GM18498 (cell line): ENCODE measurements at regions not wholly inside any gene's neighbourhood (a gene's known extent, or its start where the extent isn't known, plus 50 kb on each side); places are given as distances from the start of the nearest gene placed in this dataset.
"Not testable (repeated sequence)": the region's sequence is repeated elsewhere in the genome, so short reads cannot be mapped to it uniquely, and the experiment has no call there.

ENCODE experiments used
- ATAC-seq: cut with Tn5 transposase; IDR thresholded peaks from one replicate; pipeline ENCODE4 v1.9.1; 2021; ENCODE audit warnings: mild to moderate bottlenecking, moderate library complexity; ENCODE audit not compliant: unreplicated experiment

DNA sequence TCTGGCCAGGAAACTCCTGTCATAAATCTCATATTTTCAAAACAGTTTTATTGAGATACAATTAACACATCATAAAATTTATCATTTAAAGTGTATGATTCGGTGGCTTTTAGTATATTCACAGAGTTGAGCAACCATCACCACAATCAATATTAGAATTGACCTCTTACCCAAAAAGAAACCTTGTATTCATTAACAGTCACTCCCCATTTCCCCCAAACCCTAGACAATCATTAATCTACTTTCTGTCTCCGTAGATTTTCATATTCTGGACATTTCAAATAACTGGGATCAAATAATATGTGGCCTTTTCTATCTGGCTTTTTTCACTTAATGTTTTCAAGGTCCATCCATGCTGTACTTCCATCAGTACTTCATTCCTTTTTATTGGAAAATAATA lies 145.7 kb upstream of the RORA start:
- no peak for ATAC-seq

DNA sequence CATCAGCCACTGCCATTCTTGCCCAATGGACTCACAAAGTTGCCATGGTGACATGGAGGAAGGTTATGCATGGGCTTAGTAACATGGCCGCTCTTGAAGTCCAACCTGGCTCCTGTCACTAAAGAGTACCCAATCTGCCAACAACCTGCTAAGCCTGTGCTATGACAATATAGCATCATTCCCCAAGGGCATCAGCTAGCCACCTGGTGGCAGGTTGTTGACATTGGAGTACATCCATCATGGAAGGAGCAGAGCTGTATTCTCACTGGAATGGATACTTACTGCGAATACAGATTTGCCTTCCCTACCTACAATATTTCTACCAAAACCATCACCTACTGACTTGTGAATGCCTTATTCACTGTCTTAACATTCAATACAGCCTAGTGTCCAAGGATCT lies 138.9 kb upstream of the RORA start:
- no peak for ATAC-seq

DNA sequence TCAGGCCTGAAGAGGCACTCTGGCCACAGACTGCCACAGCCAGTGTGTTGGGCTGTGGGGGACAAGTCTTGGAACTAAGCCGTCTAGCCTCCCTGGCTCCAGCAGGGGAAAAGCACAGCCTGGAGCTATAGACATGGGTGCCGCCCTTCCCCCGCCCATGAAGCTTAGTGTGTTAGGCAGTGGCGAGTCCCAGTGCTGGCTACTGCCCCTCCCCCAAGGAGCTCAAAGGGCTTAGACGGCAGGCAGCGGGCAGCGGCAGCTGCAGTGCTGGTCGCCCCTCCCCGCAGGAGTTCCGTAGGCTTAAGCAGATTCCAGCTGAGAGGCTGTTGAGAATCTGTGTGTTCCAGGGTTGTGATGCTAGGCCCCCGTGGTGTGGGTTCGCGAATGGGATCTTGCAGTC lies 135.8 kb upstream of the RORA start:
- no peak for ATAC-seq

DNA sequence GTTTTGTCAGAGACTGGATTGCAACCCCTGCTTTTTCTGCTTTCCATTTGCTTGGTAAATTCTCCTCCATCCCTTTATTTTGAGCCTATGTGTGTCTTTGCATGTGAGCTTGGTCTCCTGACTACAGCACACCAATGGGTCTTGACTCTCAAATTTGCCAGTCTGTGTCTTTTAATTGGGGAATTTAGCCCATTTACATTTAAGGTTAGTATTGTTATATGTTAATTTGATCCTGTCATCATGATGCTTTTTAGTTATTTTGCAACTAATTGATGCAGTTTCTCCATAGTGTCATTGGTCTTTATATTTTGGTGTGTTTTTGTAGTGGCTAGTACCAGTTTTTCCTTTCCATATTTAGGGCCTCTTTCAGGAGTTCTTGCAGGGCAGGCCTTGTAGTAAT lies 133.8 kb upstream of the RORA start:
- ATAC-seq = not testable (repeated sequence)

DNA sequence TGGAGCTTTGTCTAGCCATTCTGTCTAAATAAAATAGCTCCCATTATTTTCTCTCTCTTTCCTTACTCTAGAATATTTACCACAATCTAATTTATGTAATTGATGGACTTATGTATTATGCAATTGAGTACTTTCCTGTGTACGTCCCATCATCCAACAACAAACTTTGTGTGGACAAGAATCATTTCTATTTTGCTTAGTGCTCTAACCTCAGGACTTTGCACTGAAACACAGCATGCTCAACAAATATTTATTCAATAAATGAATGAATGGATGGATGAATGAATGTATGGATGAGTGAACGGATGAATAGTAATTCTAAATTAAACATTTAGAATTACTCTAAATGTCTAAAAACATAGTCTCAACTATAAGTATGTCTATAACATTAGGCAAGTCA lies 115.2 kb upstream of the RORA start:
- ATAC-seq = no peak

DNA sequence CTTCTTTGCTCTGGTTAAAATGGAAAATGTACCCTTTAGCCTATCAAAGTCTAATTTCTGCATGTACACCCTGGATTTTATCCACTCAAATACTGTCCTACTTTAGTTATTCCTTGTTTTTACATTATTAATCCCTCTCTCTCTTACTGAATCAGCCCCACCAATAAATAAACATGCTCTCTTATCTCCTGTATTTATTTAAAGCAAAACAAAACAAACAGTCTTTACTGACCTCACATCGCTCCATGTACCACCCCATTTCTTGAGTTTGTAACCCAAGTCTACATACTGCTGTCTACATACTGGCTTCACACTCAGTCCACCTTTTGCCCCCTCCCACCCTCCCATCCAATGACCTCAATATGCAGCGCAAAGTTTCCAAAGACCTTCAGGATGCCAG lies 113.3 kb upstream of the RORA start:
- no peak for ATAC-seq

DNA sequence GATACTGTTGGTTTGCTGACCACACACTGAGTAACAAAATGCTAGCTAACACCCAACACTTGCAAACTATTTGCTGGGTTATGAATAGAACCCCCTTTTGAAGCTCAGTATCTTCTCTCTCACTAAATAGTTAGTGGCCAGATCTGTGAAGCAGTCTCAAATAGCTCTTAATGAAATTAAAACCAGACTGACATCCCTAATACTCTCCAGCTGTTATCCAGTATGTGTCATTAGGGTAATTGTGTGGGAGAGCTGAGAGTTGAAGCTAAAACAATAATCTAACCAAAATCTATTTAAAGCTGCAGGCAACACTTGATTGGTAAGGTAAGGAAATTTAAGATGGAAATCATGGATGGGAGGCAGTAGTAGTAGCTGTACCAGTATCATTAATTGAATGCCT lies 110.4 kb upstream of the RORA start:
- ATAC-seq = no peak

DNA sequence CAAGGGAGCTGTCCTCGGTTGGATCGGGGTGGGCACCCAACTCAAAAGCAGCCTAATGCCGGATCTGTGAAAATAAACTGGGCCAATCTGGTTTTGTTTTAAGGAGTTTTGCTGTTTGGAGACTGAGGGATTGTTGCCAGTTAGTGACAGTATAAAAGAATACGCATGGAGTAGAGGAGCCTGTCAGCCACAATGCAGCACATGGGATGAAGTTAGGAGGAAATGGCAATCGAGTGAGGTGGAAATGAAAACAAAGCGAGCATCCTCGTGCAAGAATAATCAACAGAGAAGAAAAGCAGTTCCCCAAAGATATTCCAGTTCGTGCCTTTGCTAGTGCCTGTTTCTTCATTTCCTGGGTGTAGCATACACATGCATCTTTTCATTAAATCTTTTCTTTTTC lies 108.4 kb upstream of the RORA start:
- no peak for ATAC-seq

DNA sequence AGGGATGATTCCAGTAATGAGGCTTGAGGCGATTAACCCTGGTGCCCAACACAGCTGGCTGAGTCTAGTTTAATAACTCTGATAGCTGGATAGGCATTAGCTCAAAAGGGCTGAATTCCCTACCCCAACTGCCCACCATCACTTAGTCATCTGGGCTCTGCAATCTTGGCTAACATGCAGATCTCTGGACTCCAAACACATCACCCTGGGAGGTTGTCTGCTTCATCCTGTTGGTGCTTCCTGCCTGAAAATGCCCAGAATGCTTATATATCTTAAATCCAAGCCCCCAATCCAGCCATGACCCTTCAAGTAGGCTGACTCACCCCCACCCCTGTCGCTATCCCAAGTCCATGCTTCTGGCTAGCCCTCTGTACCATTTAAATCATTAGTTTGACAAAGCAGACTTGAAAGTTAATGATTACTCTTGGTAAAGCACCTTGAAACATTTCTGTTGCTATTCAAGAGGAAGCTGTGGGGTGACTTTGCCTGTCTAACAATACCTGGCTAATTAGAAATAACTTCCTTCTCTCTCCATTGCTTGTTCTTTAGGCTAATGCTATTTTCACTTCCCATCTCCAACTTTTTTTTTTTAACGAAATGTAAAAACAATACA lies 107.0 kb upstream of the RORA start:
- ATAC-seq = no peak

DNA sequence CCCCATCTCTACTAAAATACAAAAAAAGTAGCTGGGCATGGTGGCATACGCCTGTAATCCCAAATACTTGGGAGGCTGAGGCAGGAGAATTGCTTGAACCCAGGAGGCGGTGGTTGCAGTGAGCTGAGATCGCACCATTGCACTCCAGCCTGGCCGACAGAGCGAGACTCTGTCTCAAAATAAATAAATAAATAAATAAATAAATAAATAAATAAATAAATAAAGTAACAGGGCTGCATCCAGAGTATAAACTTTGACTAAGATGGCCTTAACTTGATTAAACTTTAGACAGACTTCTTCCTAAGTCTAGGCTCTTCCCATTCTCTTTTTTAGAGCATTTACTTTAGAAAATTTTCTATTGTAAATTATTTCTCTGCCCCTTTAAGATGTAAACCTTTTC lies 105.6 kb upstream of the RORA start:
- not testable (repeated sequence) for ATAC-seq

DNA sequence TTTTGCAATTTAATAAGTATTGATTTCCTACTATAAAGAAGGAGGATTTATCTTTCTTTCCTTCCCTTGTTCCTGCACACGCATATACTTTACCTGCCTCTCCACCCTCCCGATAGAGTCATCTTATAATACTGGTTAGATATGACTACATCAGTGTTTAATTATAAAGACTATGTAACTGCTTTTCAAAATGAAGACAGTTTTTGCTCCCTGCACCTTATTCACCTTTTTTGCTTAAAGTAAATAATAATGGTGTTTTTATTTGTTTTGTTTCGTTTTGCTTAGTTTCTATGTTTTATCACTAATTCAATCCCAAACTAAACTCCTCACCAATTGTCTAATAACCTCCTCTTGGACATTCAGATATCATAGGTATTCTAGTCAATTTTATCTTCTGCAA lies 101.9 kb upstream of the RORA start:
- no peak for ATAC-seq

DNA sequence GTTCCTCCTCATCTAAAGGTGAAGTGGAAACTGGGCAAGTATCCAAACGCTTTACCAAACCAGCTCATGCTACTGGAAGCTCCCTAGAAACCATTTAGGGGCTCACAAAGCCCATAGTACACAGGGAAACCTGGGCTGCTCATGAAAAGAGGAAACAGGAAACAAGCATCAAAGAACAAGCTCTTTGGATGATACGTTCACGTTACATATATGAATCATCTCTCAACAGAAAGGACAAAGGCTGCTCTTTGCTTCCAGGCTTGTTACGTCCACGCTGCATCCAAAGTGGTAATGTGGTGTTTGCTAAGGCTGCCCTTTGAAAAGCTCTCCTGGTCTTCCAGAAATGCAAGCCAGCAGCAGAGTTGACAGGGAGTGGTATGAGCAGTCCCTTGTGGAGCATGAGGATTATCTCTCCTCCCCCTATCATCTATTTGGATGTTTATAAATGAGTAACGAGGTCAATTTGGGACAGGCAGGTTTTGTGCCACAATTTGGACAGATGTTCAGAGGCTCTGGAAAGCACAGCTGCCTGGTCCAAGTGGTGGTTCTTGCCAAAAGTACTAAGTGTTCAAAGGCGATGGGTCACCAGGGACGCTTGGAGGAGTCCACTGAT lies 98.0 kb upstream of the RORA start:
- no peak for ATAC-seq

DNA sequence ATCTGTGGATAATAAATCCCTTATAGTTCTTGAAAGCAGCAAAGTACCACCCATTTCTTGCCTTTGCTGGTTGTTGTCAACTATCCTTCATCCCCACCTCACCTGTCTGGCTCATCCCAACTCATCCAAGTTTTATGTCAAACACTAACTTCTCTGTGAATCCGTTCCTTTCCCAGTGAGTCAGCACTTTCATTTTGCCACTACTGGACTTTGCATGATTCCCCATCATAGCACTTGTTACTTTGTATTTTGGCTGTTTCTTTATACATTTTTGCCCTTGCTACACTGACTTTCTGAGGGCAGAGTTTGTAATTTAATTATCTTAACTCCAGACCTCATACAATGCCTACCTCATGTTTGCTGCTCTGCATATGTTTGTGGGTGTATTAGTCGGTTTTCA lies 90.8 kb upstream of the RORA start:
- ATAC-seq = no peak

DNA sequence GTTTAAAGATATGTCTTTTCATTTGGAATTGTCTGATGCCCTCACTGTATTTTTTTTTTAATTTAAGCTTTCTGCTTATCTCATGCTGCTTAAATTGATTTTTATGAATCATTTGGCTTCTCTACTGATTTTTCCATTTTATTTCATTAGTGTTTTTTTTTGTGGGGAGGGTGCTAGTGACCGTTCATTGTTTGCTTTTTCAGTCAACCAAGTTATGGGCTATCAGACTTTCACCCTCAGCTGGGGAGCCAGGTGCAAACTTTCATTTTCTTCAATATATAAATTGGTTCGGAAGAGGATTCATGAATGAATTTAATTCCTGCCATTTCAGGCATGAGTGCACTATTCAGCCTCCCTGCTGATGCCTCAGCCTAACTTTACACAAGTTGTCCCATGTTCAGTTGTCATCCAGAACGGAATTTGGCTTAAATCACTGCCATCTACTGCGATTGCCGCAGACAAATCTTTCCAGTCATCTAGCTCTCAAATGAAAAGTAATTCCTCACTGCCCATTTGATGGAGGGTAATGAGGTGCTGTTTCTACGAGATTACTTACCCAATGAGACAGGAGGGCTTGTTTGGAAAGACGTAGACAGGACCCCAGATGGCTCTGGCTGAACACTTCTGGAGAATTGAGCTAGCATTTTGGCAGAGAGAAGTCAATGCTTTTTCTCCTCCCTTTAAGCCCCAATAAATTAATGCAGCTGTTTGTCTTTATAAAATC lies 89.9 kb upstream of the RORA start:
- ATAC-seq = no peak

DNA sequence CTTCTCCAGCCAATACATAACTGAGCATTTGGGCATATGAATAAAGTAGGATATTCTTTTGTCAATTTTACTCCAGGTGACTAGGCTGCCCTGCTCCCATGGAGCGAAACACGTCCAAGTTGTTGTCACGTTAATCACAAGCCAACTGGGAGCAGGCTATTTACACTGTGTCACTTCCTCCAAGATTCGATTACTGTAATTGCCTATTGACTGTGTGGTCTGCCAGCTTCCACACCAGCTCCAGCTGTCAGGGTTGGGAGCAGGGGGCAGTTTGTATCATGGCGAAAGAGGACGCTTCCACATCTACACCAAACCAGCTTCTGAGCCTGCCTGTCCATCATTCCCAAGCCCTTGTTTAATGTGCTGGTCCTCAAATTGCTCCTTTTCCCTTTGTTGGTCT lies 89.2 kb upstream of the RORA start:
- no peak for ATAC-seq

DNA sequence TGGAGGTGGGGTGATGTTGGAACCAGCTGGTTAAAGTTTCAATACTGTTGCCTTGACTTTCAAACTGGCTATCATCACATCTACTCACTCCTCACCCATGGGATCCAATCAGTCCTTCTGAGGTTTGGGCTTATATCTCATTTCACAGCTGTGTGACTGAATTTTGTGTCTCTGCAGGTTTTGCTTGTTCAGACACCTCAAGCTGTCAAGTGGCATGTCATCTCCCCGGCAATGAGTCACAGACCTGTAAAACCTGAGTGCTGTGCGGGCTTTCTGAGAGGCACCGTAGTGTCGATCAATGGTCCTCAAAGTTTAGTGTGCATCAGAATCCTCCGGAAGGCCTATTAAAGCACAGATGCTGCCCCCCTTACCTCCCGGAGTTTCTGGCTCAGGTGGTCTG lies 86.4 kb upstream of the RORA start:
- ATAC-seq = no peak

DNA sequence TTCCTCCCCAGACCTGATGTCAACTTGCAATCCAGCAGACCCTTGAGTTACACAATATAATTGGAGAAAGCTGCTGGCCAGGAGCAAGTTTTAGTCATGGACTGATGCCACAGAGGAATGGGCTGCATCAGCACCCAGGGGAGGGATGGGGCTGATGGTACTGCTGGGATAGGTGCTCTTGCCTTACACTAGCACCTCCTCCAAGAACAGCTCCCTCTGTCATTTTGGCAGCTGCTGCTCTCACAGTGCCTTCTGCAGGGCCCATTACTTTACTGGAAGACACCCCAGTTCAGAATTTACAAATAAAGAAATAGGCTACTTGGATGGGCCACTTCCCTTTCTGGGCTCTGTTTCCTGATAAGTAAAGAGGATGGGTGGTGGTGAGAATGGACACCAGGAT lies 85.3 kb upstream of the RORA start:
- no peak for ATAC-seq

DNA sequence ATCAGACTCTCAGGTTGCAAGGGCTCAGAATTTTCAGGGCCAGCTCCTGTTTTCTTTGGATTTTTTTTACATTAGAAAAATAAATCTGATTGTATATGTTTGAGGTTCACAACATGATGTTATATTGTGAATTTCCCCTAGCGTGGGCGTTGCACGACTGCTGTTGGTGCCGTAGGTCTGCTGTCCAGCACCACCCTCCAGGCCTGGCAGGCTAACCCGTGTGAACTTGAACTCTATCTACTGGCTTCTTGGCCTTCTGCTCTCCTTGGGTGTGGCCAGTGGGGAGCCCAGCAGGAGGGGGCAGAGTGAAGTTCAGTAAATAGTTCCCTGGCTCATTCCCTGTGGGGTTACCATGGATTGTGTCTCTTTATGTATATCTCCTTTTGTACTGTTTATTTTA lies 80.5 kb upstream of the RORA start:
- no peak for ATAC-seq

DNA sequence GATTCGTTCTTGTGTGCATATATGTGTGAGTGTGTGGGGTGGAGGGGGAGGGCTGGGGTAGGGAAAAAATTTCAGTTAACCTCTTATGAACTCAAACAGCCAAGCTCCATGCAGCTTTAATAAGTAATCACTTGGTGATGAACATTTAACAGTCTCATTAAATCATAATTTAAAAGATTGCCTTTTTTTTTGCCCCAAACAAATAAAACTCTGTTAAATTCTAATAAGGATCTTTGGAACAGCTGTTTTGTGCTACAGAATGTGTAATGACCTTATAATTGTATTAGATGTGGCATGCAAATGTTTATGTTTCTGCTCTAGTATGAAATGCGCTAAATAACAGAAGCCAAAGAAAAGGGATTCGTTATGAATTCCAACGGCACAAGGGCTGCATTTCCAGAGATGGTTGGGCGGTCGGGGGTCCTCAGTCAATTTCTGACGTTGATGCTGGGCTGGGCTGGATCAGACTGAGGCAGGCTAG lies 80.0 kb upstream of the RORA start:
- ATAC-seq = no peak

DNA sequence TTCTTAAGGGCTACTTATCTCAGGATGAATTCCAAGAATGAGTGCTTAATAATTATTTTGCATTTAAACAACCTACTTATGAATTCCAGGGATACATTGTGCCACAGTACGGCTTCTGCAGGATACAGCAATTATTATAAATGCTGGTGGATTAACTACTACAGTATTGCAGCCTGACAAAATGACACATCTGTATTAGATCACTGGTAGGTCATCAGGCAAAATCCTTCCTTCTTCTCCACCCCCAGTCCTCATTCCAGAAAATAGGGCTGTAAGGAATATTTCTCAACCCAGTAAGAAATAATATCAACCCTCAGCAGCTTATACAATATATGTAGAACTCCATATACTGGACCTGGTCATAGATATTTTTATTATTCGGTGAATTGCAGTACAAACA lies 79.3 kb upstream of the RORA start:
- no peak for ATAC-seq

DNA sequence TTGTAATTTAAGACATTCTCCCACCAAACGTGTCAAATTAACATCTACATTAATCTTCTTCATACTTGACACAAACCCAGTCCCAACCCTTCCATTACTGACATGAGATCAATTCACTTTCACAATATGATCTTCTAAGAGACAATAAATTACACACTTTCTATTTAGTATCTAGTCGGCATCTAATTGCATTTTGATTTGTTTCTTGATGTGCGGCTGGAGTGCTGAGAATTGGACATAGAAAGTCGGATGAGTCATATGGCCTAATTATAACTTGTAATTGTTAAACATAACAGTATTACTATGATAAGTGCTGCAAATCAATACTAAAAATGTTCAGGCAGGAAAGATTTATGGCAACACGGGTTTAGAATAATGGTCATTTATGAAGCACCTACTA lies 78.4 kb upstream of the RORA start:
- no peak for ATAC-seq

DNA sequence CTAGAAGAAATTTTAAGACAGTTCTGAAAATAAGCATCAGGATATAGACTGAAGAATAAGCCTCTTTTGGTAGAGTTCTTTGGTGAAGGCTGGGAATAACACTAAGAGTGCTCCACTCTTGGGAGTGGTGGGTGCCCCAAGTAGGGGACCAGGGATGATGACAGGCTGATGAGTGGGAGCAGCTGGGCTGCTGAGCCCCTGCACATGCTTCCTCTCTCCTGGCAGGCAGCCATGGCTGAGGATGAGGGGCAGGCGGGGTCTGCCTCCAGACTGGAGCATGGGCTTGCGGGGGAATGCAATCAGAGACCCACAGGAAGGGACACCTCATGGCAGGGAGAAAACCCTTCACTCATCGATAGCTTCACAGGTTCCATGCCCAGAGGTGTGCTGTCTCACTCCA lies 72.6 kb upstream of the RORA start:
- ATAC-seq = no peak
